Loucy (cell line): ENCODE measurements at regions not wholly inside any gene's neighbourhood (a gene's known extent, or its start where the extent isn't known, plus 50 kb on each side); places are given as distances from the start of the nearest gene placed in this dataset.

Experiments
- H2AFZ ChIP-seq: fragments of 200-600 bp; sonication (generic); 2 replicates; pipeline ENCODE4 v1.6.0; 2016; ENCODE audit warnings: antibody characterized with exemption, mild to moderate bottlenecking, low read length, moderate library complexity
- H3F3A ChIP-seq: fragments of 200-600 bp; 2 replicates; pipeline ENCODE4 v1.6.0; 2016; ENCODE audit warnings: antibody characterized with exemption, low read depth, mild to moderate bottlenecking
- H3K27me3 ChIP-seq: fragments of 200-600 bp; sonication (generic); 2 replicates; pipeline ENCODE4 v1.6.1; 2014; ENCODE audit warnings: low read length, mild to moderate bottlenecking; ENCODE audit not compliant: insufficient read depth, poor library complexity, severe bottlenecking
- H3K36me3 ChIP-seq: fragments of 200-600 bp; sonication (generic); 2 replicates; pipeline ENCODE4 v1.6.1; 2016; ENCODE audit warnings: low read length; ENCODE audit not compliant: insufficient read depth
- H3K4me1 ChIP-seq: fragments of 200-600 bp; sonication (generic); 2 replicates; pipeline ENCODE4 v1.5.1; 2014; ENCODE audit warnings: low read length, mild to moderate bottlenecking; ENCODE audit not compliant: insufficient read depth, poor library complexity, severe bottlenecking
- H3K4me2 ChIP-seq: fragments of 200-600 bp; sonication (generic); 2 replicates; pipeline ENCODE4 v1.6.0; 2014; ENCODE audit warnings: antibody characterized with exemption, low read length, low read depth, mild to moderate bottlenecking; ENCODE audit not compliant: poor library complexity, severe bottlenecking
- H3K4me3 ChIP-seq: fragments of 200-600 bp; sonication (generic); 2 replicates; pipeline ENCODE4 v1.5.1; 2014; ENCODE audit warnings: low read length, mild to moderate bottlenecking, mixed read lengths; ENCODE audit not compliant: poor library complexity, severe bottlenecking
- H3K79me2 ChIP-seq: fragments of 200-600 bp; sonication (generic); 2 replicates; pipeline ENCODE4 v1.6.1; 2014; ENCODE audit warnings: low read length; ENCODE audit not compliant: insufficient read depth
- H3K9ac ChIP-seq: fragments of 200-600 bp; sonication (generic); 2 replicates; pipeline ENCODE4 v1.6.0; 2014; ENCODE audit warnings: mild to moderate bottlenecking, low read depth, low read length, moderate library complexity; ENCODE audit not compliant: poor library complexity, severe bottlenecking
- H3K9me2 ChIP-seq: fragments of 200-600 bp; sonication (generic); replicated peaks from 2 replicates; pipeline ENCODE4 v1.6.1; 2016; ENCODE audit warnings: low read depth, low read length, mixed read lengths
- H3K9me3 ChIP-seq: fragments of 200-600 bp; sonication (generic); 2 replicates; pipeline ENCODE4 v1.6.1; 2014; ENCODE audit warnings: mild to moderate bottlenecking, antibody characterized with exemption, low read length, low read depth; ENCODE audit not compliant: insufficient read depth
- H4K20me1 ChIP-seq: fragments of 200-600 bp; sonication (generic); 2 replicates; pipeline ENCODE4 v1.6.0; 2014; ENCODE audit warnings: antibody characterized with exemption, low read length, mild to moderate bottlenecking; ENCODE audit not compliant: insufficient read depth, poor library complexity, severe bottlenecking
- CTCF ChIP-seq: fragments of 200-600 bp; sonication (generic); conservative IDR thresholded peaks from 2 replicates; pipeline ENCODE4 v1.5.1; 2014; ENCODE audit warnings: mild to moderate bottlenecking, antibody characterized with exemption, low read length
- EZH2phosphoT487 ChIP-seq: fragments of 200-600 bp; IDR thresholded peaks from 2 replicates; pipeline ENCODE4 v1.6.1; 2018; ENCODE audit warnings: antibody characterized with exemption, mild to moderate bottlenecking, moderate library complexity, borderline replicate concordance

GRCh38 chr5:161169776-161170175, 317.8 kb upstream of the ATP10B start:
- Histone ChIP-seq H3K4me2 (no peak overlapping the region), H3K36me3 (no peaks in the 10 kb centered on the region), H3K4me3 (no peak overlapping the region), H3K9me2 (no peaks in the 10 kb centered on the region), H3K27me3 (no peaks in the 10 kb centered on the region), H4K20me1 (no peaks in the 10 kb centered on the region), H3K9ac (no peak overlapping the region), H3K4me1 (no peaks in the 10 kb centered on the region), H3K79me2 (no peaks in the 10 kb centered on the region), H3K9me3 (no peaks in the 10 kb centered on the region), H2AFZ (no peak overlapping the region), H3F3A (no peaks in the 10 kb centered on the region)
- no peak for TF ChIP-seq EZH2phosphoT487
- TF ChIP-seq CTCF = no peak

- no peaks in the 10 kb centered on the region for H4K20me1 ChIP-seq
- no peaks in the 10 kb centered on the region for H3K36me3 ChIP-seq
- no peaks in the 10 kb centered on the region for H3K9me3 ChIP-seq
- no peak overlapping the region for H3K4me3 ChIP-seq
- H3K79me2 ChIP-seq = no peaks in the 10 kb centered on the region
- H3K9ac ChIP-seq = no peak overlapping the region
- no peak for TF ChIP-seq CTCF
- TF ChIP-seq EZH2phosphoT487 = no peak
- no peaks in the 10 kb centered on the region for H3K4me1 ChIP-seq
- H3K4me2 ChIP-seq = no peak overlapping the region
- H2AFZ ChIP-seq = no peak overlapping the region
- no peaks in the 10 kb centered on the region for H3K27me3 ChIP-seq
- no peaks in the 10 kb centered on the region for H3F3A ChIP-seq
- H3K9me2 ChIP-seq = no peaks in the 10 kb centered on the region
Measured at GRCh38 chr5:161167016-161167767, 315.2 kb upstream of the ATP10B start.

- Histone ChIP-seq H3K9me2 (no peaks in the 10 kb centered on the region), H3K4me2 (no peak overlapping the region), H3K27me3 (no peaks in the 10 kb centered on the region), H3K4me3 (no peak overlapping the region), H3F3A (no peaks in the 10 kb centered on the region), H3K9ac (no peak overlapping the region), H2AFZ (no peak overlapping the region), H4K20me1 (no peaks in the 10 kb centered on the region), H3K4me1 (no peaks in the 10 kb centered on the region), H3K79me2 (no peaks in the 10 kb centered on the region), H3K9me3 (no peaks in the 10 kb centered on the region), H3K36me3 (no peaks in the 10 kb centered on the region)
- TF ChIP-seq EZH2phosphoT487 = no peak
- no peak for TF ChIP-seq CTCF
Measured at GRCh38 chr5:161165998-161166660, 314.1 kb upstream of the ATP10B start.
